Left ventricle myocardium inferior (tissue), 1 donor: ENCODE measurements at regions not wholly inside any gene's neighbourhood (a gene's known extent, or its start where the extent isn't known, plus 50 kb on each side); places are given as distances from the start of the nearest gene placed in this dataset.

Experiments
- DNase-seq: peaks from one replicate; pipeline ENCODE4 v3.0.0-alpha.2; 2020
- H3K27ac ChIP-seq: fragments of 200-600 bp; replicated peaks from 2 replicates; pipeline ENCODE4 v1.8.0; 2021
- H3K27me3 ChIP-seq: fragments of 200-600 bp; 2 replicates; pipeline ENCODE4 v1.8.0; 2021; ENCODE audit warnings: low read depth
- H3K36me3 ChIP-seq: fragments of 200-600 bp; 2 replicates; pipeline ENCODE4 v1.8.0; 2021
- H3K4me1 ChIP-seq: fragments of 200-600 bp; 2 replicates; pipeline ENCODE4 v1.8.0; 2021
- H3K4me3 ChIP-seq: fragments of 200-600 bp; 2 replicates; pipeline ENCODE4 v1.8.0; 2021; ENCODE audit warnings: mild to moderate bottlenecking, moderate library complexity
- H3K9me3 ChIP-seq: fragments of 200-600 bp; replicated peaks from 2 replicates; pipeline ENCODE4 v1.8.0; 2021
- intact Hi-C: fragments of 100-400 bp; cut with micrococcal nuclease; formaldehyde crosslinking; loops from one replicate; pipeline ENCODE4 v1.11.0; 2022
- TF ChIP-seq, protein P1 (sequence below): fragments of 200-600 bp; IDR thresholded peaks from 2 replicates; pipeline ENCODE4 v1.8.0; 2021; ENCODE audit warnings: antibody characterized with exemption, mild to moderate bottlenecking, borderline replicate concordance
- donor health status: DM: no; HTN: yes; CAD: no; lungs with severe emphysema.

- no peak overlapping the region for H3K4me3 ChIP-seq
- DNase-seq: no peak
- H3K4me1 ChIP-seq: no peaks in the 10 kb centered on the region
- H3K36me3 ChIP-seq: no peaks in the 10 kb centered on the region
- TF ChIP-seq, protein P1, sequence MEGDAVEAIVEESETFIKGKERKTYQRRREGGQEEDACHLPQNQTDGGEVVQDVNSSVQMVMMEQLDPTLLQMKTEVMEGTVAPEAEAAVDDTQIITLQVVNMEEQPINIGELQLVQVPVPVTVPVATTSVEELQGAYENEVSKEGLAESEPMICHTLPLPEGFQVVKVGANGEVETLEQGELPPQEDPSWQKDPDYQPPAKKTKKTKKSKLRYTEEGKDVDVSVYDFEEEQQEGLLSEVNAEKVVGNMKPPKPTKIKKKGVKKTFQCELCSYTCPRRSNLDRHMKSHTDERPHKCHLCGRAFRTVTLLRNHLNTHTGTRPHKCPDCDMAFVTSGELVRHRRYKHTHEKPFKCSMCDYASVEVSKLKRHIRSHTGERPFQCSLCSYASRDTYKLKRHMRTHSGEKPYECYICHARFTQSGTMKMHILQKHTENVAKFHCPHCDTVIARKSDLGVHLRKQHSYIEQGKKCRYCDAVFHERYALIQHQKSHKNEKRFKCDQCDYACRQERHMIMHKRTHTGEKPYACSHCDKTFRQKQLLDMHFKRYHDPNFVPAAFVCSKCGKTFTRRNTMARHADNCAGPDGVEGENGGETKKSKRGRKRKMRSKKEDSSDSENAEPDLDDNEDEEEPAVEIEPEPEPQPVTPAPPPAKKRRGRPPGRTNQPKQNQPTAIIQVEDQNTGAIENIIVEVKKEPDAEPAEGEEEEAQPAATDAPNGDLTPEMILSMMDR: no peak
- intact Hi-C loops: no loop called here
- no peaks in the 10 kb centered on the region for H3K27me3 ChIP-seq
- no peaks in the 10 kb centered on the region for H3K9me3 ChIP-seq
- H3K27ac ChIP-seq: no peak overlapping the region
Observed at GRCh38 chr7:114789161-114789560, 132.7 kb upstream of the MDFIC start.

- Histone ChIP-seq H3K27me3 (no peaks in the 10 kb centered on the region), H3K4me1 (no peaks in the 10 kb centered on the region), H3K36me3 (no peaks in the 10 kb centered on the region), H3K4me3 (no peak overlapping the region), H3K9me3 (no peaks in the 10 kb centered on the region), H3K27ac (no peak overlapping the region)
- intact Hi-C loops: no loop called here
- TF ChIP-seq, protein P1: no peak
- no peak for DNase-seq
Observed at GRCh38 chr7:114789871-114790311, 132.0 kb upstream of the MDFIC start.

DNA sequence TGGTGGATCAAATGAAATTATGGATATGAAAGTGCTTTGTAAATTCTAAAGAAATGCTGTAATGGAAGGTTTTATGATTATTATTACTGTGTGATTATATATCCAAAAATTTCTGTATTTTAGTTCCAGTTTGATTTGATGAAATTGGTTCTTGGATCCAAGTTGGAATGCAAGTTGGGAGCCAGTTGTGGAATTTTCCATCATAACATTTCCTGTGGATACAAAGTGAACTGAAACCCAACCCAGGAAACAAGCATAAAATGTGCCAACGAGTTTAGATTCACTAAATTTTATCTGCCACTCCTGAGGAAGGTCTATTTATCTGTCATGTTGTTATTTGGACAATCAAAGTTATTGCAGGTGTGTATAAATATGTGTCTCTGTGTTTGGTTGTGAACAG, 131.4 kb upstream of the MDFIC start:
- intact Hi-C loops: no loop called here
- Histone ChIP-seq H3K4me1 (no peaks in the 10 kb centered on the region), H3K27ac (no peak overlapping the region), H3K27me3 (no peaks in the 10 kb centered on the region), H3K9me3 (no peaks in the 10 kb centered on the region), H3K4me3 (no peak overlapping the region), H3K36me3 (no peaks in the 10 kb centered on the region)
- DNase-seq: no peak
- TF ChIP-seq, protein P1: no peak

DNA sequence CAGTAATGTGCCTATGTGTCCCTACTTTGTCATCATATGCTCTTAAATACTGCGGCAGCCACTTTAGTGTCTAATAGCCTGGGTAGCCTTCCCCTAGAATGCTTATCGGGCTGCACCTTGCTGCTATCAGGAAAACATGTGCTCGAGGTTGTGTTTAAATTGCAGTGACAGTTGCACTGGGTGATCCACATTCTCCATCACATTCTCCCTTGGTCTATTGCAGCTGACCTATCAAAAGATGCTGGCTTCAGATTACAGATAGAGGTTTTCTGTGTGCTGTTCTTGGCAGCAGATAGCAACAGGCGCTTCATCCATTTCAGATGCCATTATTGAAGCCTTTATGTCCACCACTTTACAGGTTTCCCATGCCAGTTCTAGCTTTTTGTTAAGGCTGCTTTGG, 130.1 kb upstream of the MDFIC start:
- Histone ChIP-seq H3K9me3 (no peaks in the 10 kb centered on the region), H3K27ac (no peak overlapping the region)

GRCh38 chr7:114793155-114793845, 128.6 kb upstream of the MDFIC start:
- Histone ChIP-seq H3K4me1 (no peaks in the 10 kb centered on the region), H3K27me3 (no peaks in the 10 kb centered on the region), H3K36me3 (no peaks in the 10 kb centered on the region), H3K9me3 (no peaks in the 10 kb centered on the region), H3K27ac (no peak overlapping the region), H3K4me3 (no peak overlapping the region)
- intact Hi-C loops: no loop called here
- no peak for DNase-seq
- TF ChIP-seq, protein P1: no peak

More for the DNA sequence above, 130.1 kb upstream of the MDFIC start:
- H3K27me3 ChIP-seq: no peaks in the 10 kb centered on the region
- no peak overlapping the region for H3K4me3 ChIP-seq
- intact Hi-C loops: no loop called here
- no peak for DNase-seq
- no peaks in the 10 kb centered on the region for H3K36me3 ChIP-seq
- H3K4me1 ChIP-seq: no peaks in the 10 kb centered on the region
- TF ChIP-seq, protein P1: no peak
